GM23248 (cell line): ENCODE measurements at regions not wholly inside any gene's neighbourhood (a gene's known extent, or its start where the extent isn't known, plus 50 kb on each side); places are given as distances from the start of the nearest gene placed in this dataset.

Experiments
- EZH2 ChIP-seq: fragments of 200-600 bp; sonication (generic); IDR thresholded peaks from 2 replicates; pipeline ENCODE4 v1.6.1; 2018; ENCODE audit warnings: antibody characterized with exemption, mild to moderate bottlenecking; ENCODE audit not compliant: insufficient read depth, poor library complexity, severe bottlenecking
- EZH2phosphoT487 ChIP-seq: fragments of 200-600 bp; sonication (generic); IDR thresholded peaks from 2 replicates; pipeline ENCODE4 v1.6.1; 2018; ENCODE audit warnings: antibody characterized with exemption, moderate library complexity, mild to moderate bottlenecking, low read depth; ENCODE audit not compliant: insufficient read depth

- TF ChIP-seq EZH2, result no peak
- no peak for TF ChIP-seq EZH2phosphoT487
Measured at GRCh38 chr16:62967163-62967562, 930.9 kb upstream of the CDH8 start.
